Limb (tissue), 2 donors: ENCODE measurements at regions not wholly inside any gene's neighbourhood (a gene's known extent, or its start where the extent isn't known, plus 50 kb on each side); places are given as distances from the start of the nearest gene placed in this dataset.

Source experiments
- DNase-seq, 2 donors: peaks; one replicate each; pipeline ENCODE4 v3.0.0-alpha.2; 2016; ENCODE audit errors: extremely low spot score in 2 of 2

DNA sequence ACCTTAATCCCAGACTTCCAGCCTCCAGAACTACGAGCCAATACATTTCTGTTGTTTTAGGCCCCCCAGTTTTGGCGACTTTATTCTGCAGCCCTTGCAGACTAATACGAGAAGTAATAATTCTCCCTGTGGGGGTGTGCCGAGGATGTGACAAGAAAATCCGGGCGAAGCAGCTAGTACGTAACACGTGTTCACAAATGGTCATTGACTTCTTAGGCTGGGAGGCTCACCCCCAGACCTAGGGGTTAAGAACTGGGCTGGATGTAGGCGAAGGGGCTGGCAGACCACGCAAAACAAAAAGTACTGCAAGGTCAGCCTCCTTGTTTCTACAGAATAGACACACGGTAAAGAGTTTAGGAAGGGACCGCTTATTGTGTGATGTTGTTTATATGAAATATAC lies 69.8 kb upstream of the ESRRB start:
- DNase-seq, result no peak

DNA sequence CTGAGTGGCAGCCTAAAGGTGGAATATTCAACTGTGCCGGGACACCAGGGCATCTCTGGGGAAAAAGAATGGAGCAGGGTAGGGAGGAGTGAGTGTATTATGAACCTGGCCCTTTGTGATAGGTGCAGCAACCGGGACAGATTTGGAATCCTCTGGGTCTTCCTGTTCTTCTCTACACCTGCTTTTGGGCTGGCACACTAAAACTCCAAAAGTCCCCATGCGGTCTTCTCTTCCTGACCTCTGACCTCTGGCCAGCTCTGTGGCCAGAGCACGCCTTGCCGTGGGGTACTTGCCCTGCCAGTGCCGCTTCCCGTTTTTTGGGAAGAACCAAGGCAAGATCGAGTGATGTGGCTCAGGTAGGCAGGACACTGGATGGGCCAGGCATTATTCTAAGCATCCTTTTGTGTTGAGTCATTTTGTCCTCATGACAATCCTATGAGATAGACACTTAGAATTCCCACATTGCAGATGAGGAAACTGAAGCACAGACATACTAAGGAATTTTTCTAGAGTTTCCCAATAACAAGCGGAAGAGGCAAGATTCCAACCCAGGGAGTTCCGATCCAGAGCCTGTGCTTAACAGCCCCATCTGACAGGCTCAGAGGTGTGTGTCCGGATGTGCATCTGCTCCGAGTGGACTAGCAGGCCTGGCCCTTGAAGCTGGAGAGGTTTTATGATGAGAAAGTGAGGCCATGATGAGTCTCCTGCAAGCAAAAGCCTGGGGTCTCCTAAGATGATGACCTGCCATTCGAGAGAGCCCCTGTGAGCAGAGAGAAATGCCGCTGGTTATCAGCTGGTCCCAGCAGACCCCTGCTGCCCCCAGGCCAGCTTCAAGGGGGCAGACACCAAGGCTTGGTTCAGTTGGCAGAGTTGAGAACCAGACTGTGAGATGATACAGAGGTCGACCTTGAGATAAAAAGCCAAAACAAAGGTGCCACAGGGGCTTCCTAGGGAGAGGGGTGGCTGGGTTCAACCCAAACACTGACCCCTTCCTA lies 67.9 kb upstream of the ESRRB start:
- DNase-seq, result no peak

DNA sequence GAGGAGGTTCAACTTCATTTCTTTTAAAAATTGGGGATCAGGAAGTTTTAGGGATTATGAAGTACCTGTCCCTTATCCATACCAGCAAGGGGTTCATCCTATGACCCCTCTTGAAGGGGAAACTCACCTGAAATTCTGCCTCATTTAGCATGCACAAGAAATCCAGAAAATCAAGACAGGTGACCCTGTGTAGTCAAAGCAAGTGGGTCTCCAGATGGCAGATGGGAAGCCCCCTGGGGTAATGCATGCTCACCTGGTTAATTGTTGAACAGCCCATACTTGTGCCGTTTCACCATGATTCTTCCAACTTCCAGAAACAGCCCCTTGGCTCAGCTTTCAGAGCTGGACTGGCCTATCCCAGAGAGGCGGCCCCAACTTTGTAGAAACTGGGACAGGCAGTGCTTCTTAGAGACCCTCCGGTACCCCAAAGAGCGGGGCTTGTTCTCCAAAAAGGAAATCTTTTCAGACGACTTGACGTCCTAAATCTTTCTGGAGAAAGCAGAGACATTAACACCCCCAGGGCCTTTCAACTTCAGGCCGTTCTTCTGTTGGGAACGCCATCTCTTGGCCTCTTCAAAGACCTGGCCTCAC lies 66.3 kb upstream of the ESRRB start:
- DNase-seq, result no peak

DNA sequence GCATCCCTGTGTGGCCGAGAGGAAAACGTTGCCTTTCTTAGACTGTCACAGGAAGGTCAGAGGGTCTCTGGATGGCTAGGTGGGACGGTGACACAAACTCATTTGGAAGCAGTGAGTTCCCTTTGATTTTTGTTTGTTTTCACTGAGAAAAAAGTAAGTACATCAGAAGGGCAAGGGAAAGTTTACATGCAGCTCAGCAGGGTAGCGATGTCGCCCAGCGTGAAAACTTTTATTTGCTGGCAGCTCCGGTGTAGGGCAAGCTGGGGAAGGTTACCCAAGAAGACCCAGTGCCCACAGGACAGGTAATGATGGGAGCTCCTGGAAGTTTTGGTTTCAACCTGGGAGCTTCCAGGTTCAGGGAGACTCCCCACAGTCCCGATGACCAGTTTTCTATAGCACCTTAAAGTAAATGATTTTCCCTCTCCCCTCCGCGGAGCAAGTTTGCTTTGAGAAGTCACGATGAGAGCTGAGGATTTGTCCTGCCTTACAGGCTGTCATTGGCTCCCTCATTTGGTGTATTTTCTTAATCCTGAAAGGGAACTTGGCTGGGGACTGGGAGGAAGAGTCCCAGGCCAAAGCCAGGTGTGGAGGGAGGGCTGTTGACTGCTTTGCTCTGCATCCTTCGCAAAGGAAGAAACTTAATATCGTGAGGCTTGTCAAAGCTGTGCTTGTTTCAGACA lies 64.7 kb upstream of the ESRRB start:
- DNase-seq, result no peak

DNA sequence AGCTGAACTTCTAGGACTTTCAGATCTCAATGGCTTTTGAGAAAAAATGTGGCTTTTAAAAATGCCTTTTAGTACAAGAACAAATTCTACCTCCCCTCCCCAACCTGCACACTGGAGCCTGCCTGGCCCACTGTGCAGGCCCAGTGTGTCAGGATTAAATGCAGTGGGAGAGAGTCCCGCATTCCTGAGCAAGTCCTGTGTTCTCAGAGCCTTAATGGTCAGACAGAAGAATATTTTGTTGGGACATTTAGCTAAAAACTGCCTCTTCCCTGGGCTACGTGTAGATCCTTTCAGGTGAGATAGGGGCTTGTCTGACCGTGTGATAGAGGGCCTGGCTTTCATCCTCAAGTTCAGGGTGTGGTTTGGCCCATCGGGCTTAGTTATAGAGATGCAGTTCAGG lies 63.1 kb upstream of the ESRRB start:
- DNase-seq, result no peak

DNA sequence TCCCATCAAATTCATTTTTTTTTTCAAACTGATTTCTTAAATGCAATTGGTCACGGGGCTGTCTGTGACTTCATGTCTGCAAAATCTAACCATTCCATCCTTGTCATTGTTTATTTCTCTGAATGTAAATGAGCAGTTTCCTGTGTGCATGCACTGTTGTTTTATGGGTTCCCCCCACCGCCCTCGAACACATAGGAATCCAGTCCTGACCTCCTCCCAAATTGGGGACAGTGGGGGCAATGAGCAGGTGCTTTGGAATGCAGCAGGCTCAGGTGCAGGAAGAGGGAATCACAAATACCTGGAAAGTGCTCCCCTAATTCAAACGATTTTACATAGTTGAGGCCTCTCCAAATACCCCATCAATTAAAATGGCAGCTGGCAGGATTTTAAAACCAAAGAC lies 62.6 kb upstream of the ESRRB start:
- DNase-seq, result no peak

DNA sequence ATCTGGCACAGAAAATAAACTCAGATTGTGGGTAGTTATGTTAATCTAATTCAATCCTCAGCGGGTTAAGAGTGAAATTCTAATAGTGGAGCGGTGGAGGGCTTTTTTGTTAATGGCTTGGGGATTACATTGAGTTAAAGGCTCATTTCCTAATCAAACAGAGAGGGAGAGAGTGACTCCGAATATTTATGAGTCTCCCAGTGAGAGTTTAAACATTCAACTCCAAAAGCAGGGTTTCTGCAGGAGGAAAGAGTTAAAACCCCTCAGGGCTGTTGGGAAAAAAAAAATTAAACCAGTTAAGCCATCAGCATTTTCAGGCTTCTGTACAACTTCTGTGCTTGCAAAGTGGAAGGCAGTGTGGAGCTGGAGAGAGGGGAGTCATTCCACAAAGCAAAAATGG lies 62.1 kb upstream of the ESRRB start:
- no peak for DNase-seq

DNA sequence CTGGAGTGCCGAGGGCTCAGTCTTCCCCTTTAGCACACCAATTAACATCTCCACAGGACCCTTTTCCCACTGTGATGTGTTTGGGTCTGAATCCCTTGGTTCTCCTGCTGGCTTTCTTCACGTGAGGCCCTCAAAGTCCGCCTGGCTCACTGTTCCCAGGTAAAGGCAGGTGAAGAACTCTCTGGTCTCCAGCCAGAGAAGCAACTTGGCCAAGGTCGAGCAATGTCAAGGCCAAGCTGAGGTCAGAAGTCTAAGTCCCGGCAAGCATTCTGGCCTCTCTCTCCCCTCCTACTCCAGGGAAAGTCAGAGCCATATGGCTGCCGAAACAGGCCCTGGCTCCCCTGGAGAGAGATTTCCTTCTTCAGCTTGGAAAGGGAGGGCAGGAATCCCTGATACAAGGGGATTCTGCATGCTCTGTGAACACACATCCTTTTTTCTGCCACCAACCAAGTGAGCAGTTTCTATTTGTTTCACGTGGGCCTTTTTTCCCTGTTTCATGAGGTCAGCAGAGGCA lies 61.4 kb upstream of the ESRRB start:
- DNase-seq, result no peak

DNA sequence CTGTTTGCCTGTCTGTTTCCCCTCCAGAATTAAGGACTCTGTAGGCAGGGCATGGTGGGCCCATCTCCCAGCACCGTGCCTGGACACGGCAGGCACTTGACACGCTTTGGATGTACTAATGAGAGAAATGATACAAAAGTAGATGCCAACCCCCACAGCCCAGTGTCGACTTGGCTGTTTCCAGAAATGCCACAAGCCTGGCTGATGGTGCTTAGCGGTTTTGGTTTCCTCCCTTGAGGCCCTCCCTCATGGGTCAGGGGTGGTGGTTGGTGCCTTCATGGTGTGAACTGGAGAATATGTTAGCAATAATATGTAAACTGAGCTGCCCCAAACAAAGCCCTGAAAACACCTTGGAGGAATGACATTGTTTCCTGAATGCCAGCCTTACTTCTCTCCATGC lies 55.5 kb upstream of the ESRRB start:
- DNase-seq, result no peak

DNA sequence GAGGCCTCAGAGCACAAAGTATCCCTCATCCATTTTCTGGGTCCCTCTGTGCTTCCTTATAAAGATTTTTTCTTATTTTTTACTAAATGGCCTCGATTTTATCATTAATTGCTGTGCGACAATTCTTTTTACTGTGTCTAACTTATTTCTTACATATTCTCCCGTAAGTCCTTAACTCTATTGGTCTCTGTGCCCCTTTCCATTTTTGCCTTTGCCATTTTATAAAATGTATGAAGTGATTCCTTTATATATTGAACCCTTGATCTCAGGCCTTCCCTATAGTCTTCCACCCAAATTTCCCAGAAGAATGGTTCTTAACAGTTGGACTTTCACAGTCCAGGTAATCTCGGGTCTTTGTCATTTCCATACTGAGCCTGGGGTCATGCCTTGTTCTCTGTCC lies 55.0 kb upstream of the ESRRB start:
- no peak for DNase-seq

DNA sequence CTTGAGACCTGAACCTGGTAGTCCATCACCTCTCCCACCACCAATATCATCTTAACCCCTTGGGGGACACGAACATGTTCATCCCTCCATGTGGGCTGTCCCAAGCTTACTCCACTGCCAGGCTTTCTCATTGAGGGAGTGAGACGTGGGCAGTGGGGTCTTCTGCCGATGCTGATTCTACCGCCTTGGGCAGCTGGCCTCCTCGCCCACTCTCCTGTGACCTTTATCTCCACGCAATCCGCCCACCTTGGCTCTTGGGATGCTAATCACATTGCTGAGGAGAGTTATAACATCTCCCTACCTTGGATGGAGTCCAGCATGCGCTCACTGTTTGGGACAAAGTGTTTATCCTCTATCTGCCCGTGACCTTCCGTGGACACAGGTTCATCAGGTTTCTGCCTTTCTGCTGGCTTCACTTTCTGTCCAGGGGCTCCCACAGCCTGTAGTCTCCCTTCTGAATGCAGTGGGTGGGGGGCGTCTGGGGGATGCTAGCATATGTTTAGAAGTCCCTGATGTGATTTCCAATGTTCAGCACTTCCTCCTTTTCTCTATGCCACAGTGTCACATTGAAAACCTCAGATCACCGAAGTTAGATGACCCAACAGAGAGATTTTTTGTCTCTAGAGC lies 53.2 kb upstream of the ESRRB start:
- DNase-seq, result no peak

DNA sequence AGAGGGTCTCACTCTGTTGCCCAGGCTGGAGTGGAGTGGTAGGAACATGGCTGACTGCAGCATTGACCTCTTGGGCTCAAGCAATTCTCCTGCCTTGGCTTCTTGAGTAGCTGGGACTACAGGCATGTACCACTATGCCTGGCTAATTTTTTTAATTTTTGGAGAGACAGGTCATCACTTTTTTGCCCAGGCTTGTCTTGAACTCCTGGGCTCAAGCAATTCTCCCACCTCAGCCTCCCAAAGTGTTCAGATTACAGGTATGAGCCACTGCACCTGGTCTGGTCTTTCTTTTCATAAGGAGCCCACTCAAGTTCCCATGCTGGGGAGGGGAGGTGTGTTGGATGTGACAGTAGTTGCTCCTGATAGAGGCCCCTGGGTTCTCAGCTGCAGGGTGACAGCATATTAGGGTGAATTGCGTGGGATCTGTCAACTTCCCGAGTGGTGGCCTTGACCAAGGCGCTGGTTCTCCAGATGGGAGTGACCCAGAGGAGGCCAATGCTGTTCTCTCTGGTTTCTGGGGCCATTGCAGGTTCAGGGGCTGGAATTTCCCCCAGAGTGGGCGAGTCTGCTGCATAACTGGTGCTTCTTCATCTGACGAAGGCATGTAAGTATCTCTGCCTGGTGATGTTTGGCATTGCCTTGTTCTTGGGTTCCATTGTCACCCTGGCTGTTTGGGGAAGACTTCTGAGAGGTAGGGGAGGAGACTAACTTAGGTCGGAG lies 52.4 kb upstream of the ESRRB start:
- DNase-seq, result no peak

DNA sequence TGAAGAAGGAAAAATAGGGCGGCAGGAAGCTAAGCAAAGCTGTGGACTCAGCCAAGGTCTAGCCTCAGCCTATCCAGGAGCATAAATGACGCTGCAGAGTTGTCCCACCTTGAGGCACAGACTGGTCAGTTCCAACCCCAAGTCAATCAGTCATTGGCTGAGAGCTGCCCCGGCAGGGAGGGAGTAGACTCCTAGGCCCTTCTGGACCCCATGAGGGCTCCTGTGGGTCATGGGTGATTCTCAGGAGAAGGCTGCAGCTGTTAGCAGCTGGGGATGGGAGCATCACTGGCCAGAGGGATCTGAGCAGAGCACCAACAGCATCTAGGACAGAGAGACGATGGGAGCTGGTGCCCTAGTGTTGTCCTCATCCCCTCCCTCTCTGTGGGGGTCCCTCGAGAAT lies 51.8 kb upstream of the ESRRB start:
- DNase-seq, result no peak
